Peyer's patch (tissue), 4 donors: ENCODE measurements at regions not wholly inside any gene's neighbourhood (a gene's known extent, or its start where the extent isn't known, plus 50 kb on each side); places are given as distances from the start of the nearest gene placed in this dataset.

Experiments
- POLR2A ChIP-seq, 2 donors: fragments of 450-650 bp; IDR thresholded peaks; one replicate each; pipeline ENCODE4 v1.5.1; 2017; ENCODE audit warnings: antibody characterized with exemption in 2 of 2, mild to moderate bottlenecking in 2 of 2, moderate library complexity in 2 of 2
- TF ChIP-seq, protein P1 (sequence below), 6 experiments: fragments of 450-650 bp in 4 of 6; fragments of 200-600 bp in 2 of 6; sonication (generic) in 1 of 6; IDR thresholded peaks; one replicate each; pipeline ENCODE4 v1.5.1; 2017 to 2019; ENCODE audit warnings: antibody characterized with exemption in 6 of 6, mild to moderate bottlenecking in 3 of 6, moderate library complexity in 1 of 6

DNA sequence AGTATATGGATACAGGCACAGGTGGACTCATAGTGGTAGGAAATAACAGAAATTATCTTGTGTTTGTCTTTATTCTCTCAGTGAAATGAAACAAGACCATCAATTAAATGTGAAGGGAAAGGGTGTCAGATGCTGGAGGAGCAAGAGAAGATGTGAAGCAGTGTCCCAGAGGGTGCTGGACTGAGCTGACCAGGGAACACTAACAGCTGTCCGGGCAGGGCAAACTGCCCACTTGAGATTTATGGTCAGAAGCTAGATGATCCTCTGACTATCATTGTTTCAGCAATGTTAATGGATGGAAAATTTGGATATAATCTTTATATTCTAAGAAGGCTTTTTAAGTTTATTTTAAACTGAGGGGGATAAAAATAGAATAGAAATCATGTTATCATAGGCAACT, 267.2 kb upstream of the SLC7A11 start:
- TF ChIP-seq, protein P1, sequence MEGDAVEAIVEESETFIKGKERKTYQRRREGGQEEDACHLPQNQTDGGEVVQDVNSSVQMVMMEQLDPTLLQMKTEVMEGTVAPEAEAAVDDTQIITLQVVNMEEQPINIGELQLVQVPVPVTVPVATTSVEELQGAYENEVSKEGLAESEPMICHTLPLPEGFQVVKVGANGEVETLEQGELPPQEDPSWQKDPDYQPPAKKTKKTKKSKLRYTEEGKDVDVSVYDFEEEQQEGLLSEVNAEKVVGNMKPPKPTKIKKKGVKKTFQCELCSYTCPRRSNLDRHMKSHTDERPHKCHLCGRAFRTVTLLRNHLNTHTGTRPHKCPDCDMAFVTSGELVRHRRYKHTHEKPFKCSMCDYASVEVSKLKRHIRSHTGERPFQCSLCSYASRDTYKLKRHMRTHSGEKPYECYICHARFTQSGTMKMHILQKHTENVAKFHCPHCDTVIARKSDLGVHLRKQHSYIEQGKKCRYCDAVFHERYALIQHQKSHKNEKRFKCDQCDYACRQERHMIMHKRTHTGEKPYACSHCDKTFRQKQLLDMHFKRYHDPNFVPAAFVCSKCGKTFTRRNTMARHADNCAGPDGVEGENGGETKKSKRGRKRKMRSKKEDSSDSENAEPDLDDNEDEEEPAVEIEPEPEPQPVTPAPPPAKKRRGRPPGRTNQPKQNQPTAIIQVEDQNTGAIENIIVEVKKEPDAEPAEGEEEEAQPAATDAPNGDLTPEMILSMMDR (IDR thresholded peaks at IDR 0.05), result no peak
- TF ChIP-seq POLR2A (IDR thresholded peaks at IDR 0.05), result no peak
